Activated B cell treated with CpG ODN at 0.5 μM for 24 hours (primary cell): ENCODE measurements at regions not wholly inside any gene's neighbourhood (a gene's known extent, or its start where the extent isn't known, plus 50 kb on each side); places are given as distances from the start of the nearest gene placed in this dataset.

Source experiments
- ATAC-seq: fragments of 200-7000 bp; cut with Tn5 transposase; one replicate; pipeline ENCODE4 v1.10.0; 2021; ENCODE audit warnings: low read depth, mild to moderate bottlenecking, moderate library complexity
- CTCF ChIA-PET: fragments of 350-600 bp; sonication (Branson Sonifier 250); formaldehyde crosslinking; loops from one replicate; lab custom pipeline; 2021; ENCODE audit warnings: antibody characterized with exemption; lab: Charles Lee
- POLR2A ChIA-PET: fragments of 350-600 bp; sonication (Branson Sonifier 250); formaldehyde crosslinking; loops from one replicate; lab custom pipeline; 2021; ENCODE audit warnings: antibody characterized with exemption; lab: Charles Lee
- DNase-seq: peaks from one replicate; pipeline ENCODE4 v3.0.0; 2022
- H3K27ac Mint-ChIP-seq: one replicate; pipeline ENCODE4 v1.8.0; 2020; ENCODE audit warnings: mixed read lengths
- H3K27me3 Mint-ChIP-seq: one replicate; pipeline ENCODE4 v1.8.0; 2021; ENCODE audit warnings: mixed read lengths
- H3K36me3 Mint-ChIP-seq: one replicate; pipeline ENCODE4 v1.8.0; 2021; ENCODE audit warnings: low read depth, mixed read lengths
- H3K4me1 Mint-ChIP-seq: one replicate; pipeline ENCODE4 v1.8.0; 2021; ENCODE audit warnings: mixed read lengths
- H3K4me3 Mint-ChIP-seq: one replicate; pipeline ENCODE4 v1.8.0; 2020; ENCODE audit warnings: mild to moderate bottlenecking, mixed read lengths
- H3K9me3 Mint-ChIP-seq: one replicate; pipeline ENCODE4 v1.8.0; 2020; ENCODE audit warnings: mixed read lengths
- intact Hi-C: fragments of 100-400 bp; cut with micrococcal nuclease; formaldehyde crosslinking; loops from one replicate; pipeline ENCODE4 v1.15.1; 2024
- TF ChIP-seq, protein P1 (sequence below): fragments of 200-600 bp; IDR thresholded peaks from one replicate; pipeline ENCODE4 v1.8.0; 2022; ENCODE audit warnings: antibody characterized with exemption, mild to moderate bottlenecking

DNA sequence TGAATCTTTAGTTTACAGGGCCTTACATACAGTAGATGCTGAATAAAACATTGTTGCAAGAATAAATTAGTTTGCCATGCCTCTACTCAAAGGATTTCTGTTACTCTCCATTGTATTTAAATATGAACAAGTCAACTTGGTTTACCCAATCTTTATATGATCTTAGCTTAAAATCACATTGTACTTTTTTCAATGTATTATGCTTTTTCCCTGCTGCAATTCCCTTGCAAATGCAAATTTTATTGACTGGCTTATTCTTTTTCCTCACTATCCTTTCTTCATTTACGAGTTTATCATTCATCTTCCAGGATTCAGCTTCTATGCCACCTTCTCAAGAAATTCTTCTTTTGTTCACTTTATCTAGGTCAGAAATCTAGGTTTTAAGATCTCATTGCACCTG is 571.4 kb upstream of the ZNF804A start:
- Mint-ChIP-seq H3K4me1 (no peaks in the 10 kb centered on the region), H3K4me3 (no peak overlapping the region), H3K9me3 (no peaks in the 10 kb centered on the region), H3K27ac (no peak overlapping the region), H3K36me3 (no peaks in the 10 kb centered on the region), H3K27me3 (no peaks in the 10 kb centered on the region)
- CTCF ChIA-PET = no interaction called here
- ATAC-seq (no peak), DNase-seq (no peak)
- TF ChIP-seq, protein P1, sequence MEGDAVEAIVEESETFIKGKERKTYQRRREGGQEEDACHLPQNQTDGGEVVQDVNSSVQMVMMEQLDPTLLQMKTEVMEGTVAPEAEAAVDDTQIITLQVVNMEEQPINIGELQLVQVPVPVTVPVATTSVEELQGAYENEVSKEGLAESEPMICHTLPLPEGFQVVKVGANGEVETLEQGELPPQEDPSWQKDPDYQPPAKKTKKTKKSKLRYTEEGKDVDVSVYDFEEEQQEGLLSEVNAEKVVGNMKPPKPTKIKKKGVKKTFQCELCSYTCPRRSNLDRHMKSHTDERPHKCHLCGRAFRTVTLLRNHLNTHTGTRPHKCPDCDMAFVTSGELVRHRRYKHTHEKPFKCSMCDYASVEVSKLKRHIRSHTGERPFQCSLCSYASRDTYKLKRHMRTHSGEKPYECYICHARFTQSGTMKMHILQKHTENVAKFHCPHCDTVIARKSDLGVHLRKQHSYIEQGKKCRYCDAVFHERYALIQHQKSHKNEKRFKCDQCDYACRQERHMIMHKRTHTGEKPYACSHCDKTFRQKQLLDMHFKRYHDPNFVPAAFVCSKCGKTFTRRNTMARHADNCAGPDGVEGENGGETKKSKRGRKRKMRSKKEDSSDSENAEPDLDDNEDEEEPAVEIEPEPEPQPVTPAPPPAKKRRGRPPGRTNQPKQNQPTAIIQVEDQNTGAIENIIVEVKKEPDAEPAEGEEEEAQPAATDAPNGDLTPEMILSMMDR = no peak
- intact Hi-C loops = no loop called here
- POLR2A ChIA-PET = no interaction called here

DNA sequence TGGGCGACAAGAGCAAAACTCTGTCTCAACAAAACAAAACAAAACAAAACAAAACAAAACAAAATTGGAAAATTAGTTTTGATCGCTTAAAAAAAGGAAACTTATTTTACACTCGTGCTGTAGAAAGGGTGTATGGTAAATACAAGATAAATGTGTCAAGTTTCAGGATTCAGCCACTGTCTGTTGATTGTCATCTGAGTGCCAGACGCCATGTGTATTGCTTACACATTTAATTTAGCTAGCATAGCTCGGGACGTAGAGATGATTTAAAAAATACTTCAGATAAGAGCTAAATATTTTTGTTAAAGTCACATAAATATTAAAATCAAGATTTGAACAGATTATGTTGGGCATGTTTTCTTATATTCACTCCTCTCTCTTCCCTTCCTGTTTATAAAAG is 568.1 kb upstream of the ZNF804A start:
- Mint-ChIP-seq H3K27me3 (no peaks in the 10 kb centered on the region), H3K36me3 (no peaks in the 10 kb centered on the region), H3K9me3 (no peaks in the 10 kb centered on the region), H3K4me1 (no peaks in the 10 kb centered on the region), H3K4me3 (no peak overlapping the region), H3K27ac (no peak overlapping the region)
- no peak for ATAC-seq
- ChIA-PET CTCF (no interaction called here), POLR2A (no interaction called here)
- no peak for DNase-seq
- TF ChIP-seq, protein P1 = no peak
- intact Hi-C loops = no loop called here

DNA sequence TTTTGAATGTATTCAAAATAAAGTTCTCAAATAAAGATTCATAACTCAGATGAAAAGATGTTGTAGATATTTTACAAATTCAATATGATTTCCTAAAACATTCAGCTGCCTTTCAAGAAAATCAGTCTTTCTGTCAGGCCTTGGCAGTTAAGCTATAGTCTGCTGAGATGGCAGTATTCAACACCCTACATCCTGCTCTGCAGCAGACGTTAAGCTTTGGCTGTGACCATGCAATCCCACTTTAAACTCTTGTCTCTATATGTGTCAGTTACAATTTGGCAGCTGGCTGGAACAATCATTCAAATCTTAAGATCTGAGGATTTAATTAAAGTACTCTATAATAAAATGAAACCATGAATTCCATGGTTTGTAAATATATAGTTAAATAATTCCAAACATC is 567.3 kb upstream of the ZNF804A start:
- no peak overlapping the region for H3K4me3 Mint-ChIP-seq
- intact Hi-C loops = no loop called here
- H3K27ac Mint-ChIP-seq = no peak overlapping the region
- ATAC-seq = no peak
- H3K27me3 Mint-ChIP-seq = no peaks in the 10 kb centered on the region
- H3K4me1 Mint-ChIP-seq = no peaks in the 10 kb centered on the region
- no peak for DNase-seq
- CTCF ChIA-PET = no interaction called here
- TF ChIP-seq, protein P1 = no peak
- no peaks in the 10 kb centered on the region for H3K36me3 Mint-ChIP-seq
- no peaks in the 10 kb centered on the region for H3K9me3 Mint-ChIP-seq
- POLR2A ChIA-PET = no interaction called here

DNA sequence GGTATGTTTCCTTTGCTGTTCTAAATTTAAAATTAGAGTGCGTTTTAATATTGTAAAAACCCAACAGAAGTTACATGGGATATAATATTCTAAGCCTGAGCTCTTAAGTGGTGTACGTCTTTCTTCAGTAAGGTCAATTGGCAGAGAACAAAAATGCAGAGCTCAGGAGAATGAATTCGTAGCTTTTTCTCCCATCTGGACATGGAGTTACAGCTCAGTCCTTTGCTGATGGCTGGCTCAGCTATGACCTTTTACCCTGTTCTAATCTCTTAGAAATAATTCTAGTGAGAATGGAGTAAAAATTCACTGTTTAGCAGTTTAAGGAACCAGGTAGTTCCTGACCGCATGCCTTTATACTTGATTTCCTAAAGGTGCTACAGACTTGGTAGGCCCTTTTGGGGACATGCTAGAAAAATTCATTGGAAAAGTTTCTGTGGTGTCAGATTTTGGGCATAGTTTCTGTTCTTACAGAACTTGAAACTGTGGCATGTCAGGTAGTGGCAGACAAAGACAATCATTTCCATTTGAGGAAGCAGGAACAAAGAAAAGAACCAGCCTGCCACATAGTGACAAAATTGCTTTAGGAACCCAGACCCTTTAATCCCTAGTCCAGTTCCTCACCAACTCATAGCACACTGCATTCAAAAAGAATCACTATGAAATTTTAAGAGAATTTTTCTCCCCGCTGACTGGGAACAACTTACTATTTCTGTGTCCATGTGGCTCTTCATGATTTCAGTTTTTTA is 566.8 kb upstream of the ZNF804A start:
- Mint-ChIP-seq H3K9me3 (no peaks in the 10 kb centered on the region), H3K27ac (no peak overlapping the region), H3K4me3 (no peak overlapping the region), H3K27me3 (no peaks in the 10 kb centered on the region), H3K36me3 (no peaks in the 10 kb centered on the region), H3K4me1 (no peaks in the 10 kb centered on the region)
- ChIA-PET POLR2A (no interaction called here), CTCF (no interaction called here)
- intact Hi-C loops = no loop called here
- TF ChIP-seq, protein P1 = no peak
- no peak for ATAC-seq
- DNase-seq = no peak

DNA sequence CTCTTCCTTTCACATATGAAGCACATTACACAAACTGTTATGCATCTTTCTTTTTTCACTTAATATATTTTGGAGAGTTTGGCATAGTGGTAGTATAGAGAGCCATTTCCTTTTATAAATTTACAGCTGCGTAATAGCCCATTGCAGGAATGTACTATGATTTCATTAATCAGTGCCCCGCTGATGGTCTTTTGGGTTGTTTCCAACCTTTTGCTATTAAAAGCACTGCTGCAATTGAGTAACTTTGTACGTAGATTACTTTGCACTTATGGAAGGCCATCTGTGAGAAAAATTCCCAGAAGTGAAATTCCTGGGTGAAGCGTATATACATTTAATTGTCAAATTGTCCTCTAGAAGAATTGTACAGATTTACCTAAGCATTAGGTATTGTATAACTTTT is 565.3 kb upstream of the ZNF804A start:
- H3K36me3 Mint-ChIP-seq = no peaks in the 10 kb centered on the region
- no peak overlapping the region for H3K4me3 Mint-ChIP-seq
- H3K27me3 Mint-ChIP-seq = no peaks in the 10 kb centered on the region
- ATAC-seq (no peak), DNase-seq (no peak)
- ChIA-PET POLR2A (no interaction called here), CTCF (no interaction called here)
- TF ChIP-seq, protein P1 = no peak
- no peaks in the 10 kb centered on the region for H3K9me3 Mint-ChIP-seq
- intact Hi-C loops = no loop called here
- no peaks in the 10 kb centered on the region for H3K4me1 Mint-ChIP-seq
- H3K27ac Mint-ChIP-seq = no peak overlapping the region
